ENCODE measurements at regions not wholly inside any gene's neighbourhood (a gene's known extent, or its start where the extent isn't known, plus 50 kb on each side); places are given as distances from the start of the nearest gene placed in this dataset.

DNA sequence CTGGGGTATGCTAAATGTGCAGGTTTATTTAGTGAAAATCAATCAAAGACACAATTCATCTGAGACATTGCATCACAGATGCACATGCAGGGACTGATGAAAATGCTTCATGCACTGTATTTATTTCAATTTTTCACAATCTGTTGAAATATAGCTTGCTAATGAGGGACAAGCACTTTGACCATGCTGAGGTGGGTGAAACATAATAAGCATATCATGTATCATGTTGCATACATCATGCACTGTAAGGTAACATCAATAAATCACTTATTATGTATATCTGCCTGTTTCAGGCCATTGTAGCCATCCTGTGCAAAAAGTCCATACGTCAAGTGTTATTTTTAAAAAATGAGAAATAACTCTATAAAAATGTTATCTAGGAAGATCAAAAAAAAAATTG, 426.9 kb upstream of the PCDH15 start:
- in situ Hi-C loops (cut with MboI; ENCODE audit: low sequenced_read_pairs), result no loop called here
- DNase-seq (ENCODE audit: low spot score in 2 of 2), result no peak
- Histone ChIP-seq H3K4me3 (no peak overlapping the region), H3K9me3 (no peaks in the 10 kb centered on the region), H3K4me1 (no peaks in the 10 kb centered on the region), H3K27me3 (ENCODE audit: low read depth) (no peaks in the 10 kb centered on the region), H3K36me3 (replicated peaks) (no peaks in the 10 kb centered on the region)

DNA sequence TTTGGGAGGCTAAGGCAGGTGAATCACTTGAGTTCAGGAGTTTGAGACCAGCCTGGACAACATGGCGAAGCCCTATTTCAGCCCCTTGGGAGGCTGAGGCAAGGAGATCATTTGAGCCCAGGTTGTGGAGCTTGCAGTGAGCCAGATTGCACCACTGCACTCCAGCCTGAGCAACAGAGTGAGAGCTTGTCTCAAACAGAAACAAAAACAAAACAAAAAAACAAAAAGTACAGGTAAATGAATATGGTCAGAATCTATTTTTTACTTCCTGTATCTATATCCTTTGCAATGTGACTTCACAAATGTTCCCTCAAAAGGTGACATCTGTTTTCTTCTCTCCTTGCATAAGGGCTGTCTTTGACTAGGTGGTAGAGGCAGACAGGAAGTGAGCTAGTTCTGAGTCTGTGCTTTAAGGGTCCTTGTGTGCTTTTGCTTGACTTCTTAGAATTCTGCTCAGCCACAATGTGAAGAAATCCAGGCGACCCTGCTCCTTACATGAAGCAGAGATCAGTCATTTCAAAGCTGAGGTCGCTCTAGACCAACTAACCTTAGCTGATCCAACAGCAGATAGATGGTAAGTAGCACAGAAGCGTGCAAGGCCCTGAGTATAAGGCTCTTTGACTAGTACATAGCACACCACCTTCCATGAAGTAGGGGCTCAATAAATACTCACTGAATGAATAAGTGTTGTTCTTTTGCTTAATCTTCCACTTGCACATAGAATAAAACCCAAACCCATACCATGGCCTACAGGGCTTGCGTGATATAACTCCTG, 423.2 kb upstream of the PCDH15 start:
- in situ Hi-C loops (cut with MboI; ENCODE audit: low sequenced_read_pairs), result no loop called here
- Histone ChIP-seq H3K27me3 (ENCODE audit: low read depth) (no peaks in the 10 kb centered on the region), H3K9me3 (no peaks in the 10 kb centered on the region), H3K4me3 (no peak overlapping the region), H3K4me1 (no peaks in the 10 kb centered on the region), H3K36me3 (replicated peaks) (no peaks in the 10 kb centered on the region)
- no peak for DNase-seq (ENCODE audit: low spot score in 2 of 2)

DNA sequence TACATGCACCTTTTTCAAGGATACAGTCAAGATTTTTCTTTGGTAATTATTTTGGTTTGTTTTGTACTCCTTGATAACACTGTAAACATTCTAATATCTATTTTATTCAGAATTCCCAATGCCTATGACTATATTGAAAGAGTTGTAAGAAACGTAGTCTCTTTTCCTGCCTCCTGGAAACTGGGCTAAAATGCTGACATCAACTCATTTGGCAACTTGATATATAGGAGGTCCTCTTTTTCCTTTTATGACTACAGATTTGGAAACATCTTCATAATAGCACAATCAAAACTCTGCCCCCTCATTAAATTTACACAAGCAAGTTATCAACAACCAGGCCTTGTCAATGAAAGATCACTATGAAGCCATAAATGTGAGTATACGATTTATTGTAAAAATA, 422.3 kb upstream of the PCDH15 start:
- no peaks in the 10 kb centered on the region for H3K4me1 ChIP-seq
- H3K9me3 ChIP-seq, result no peaks in the 10 kb centered on the region
- in situ Hi-C loops (cut with MboI; ENCODE audit: low sequenced_read_pairs), result no loop called here
- H3K36me3 ChIP-seq (replicated peaks), result no peaks in the 10 kb centered on the region
- H3K27me3 ChIP-seq (ENCODE audit: low read depth), result no peaks in the 10 kb centered on the region
- no peak overlapping the region for H3K4me3 ChIP-seq
- no peak for DNase-seq (ENCODE audit: low spot score in 2 of 2)

DNA sequence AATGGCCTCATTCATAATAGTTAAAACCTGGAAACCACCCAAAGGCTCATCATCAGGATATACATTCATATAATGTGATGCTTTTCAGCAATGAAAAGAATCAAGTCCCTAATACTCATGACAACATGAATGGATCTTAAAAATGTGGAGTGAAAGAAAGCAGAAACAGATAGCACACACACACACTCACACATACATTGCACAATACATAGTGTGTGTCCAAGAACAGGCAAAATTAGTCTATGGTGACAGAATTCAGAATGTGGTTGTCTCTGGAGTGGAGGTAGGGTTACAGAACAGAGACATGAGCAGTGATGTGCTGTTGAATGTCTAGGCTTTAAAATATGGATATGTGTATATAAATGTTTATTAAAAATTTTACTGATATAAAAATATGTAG, 419.9 kb upstream of the PCDH15 start:
- in situ Hi-C loops (cut with MboI; ENCODE audit: low sequenced_read_pairs), result no loop called here
- no peak for DNase-seq (ENCODE audit: low spot score in 2 of 2)
- H3K9me3 ChIP-seq, result no peaks in the 10 kb centered on the region
- H3K27me3 ChIP-seq (ENCODE audit: low read depth), result no peaks in the 10 kb centered on the region
- no peaks in the 10 kb centered on the region for H3K36me3 ChIP-seq (replicated peaks)
- no peak overlapping the region for H3K4me3 ChIP-seq
- H3K4me1 ChIP-seq, result no peaks in the 10 kb centered on the region

DNA sequence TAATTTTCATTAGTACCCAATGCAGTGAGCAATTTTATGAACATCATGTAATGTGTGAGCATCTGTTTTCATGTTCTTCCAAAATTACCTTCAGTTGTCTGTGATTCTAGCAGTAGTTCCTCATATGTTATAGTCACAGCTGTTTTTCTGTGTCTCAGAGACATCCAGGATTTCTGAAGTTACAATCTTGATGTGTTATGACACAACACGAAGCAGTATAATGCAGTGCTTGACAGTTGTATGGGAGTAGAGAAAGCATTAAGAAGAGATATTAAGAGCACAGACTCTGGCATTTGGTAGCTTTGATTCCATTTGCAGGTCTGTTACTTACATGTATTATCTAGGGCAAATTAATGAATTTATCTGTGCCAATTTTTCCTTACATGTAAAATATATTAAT, 414.7 kb upstream of the PCDH15 start:
- H3K27me3 ChIP-seq (ENCODE audit: low read depth), result no peaks in the 10 kb centered on the region; the same call in 1 of the 2 replicates
- no peak overlapping the region for H3K4me3 ChIP-seq
- H3K4me1 ChIP-seq, result no peaks in the 10 kb centered on the region
- H3K9me3 ChIP-seq, result no peaks in the 10 kb centered on the region
- in situ Hi-C loops (cut with MboI; ENCODE audit: low sequenced_read_pairs), result no loop called here
- DNase-seq (ENCODE audit: low spot score in 2 of 2), result no peak
- no peaks in the 10 kb centered on the region for H3K36me3 ChIP-seq (replicated peaks)

DNA sequence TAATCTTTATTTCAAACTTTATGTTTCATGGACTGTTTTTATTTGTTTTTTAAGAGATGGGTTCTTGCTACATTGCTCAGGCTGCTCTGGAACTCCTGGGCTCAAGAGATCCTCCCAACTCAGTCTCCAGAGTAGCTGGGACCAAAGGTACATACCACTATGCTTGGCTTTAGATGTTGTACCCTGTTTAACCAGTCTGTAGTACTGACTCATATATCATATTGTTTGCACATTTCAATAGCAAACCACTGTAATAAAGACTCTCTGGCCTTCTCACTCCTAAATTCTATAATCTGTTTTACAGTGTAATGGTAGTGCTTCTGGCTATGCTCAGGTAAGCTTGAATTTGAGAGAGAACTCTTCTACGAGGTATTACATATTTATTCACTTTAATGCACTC, 413.6 kb upstream of the PCDH15 start:
- Histone ChIP-seq H3K4me3 (no peak overlapping the region), H3K9me3 (no peaks in the 10 kb centered on the region), H3K36me3 (replicated peaks) (no peaks in the 10 kb centered on the region), H3K4me1 (no peaks in the 10 kb centered on the region), H3K27me3 (ENCODE audit: low read depth) (no peaks in the 10 kb centered on the region; the same call in 1 of the 2 replicates)
- in situ Hi-C loops (cut with MboI; ENCODE audit: low sequenced_read_pairs), result no loop called here
- DNase-seq (ENCODE audit: low spot score in 2 of 2), result no peak

DNA sequence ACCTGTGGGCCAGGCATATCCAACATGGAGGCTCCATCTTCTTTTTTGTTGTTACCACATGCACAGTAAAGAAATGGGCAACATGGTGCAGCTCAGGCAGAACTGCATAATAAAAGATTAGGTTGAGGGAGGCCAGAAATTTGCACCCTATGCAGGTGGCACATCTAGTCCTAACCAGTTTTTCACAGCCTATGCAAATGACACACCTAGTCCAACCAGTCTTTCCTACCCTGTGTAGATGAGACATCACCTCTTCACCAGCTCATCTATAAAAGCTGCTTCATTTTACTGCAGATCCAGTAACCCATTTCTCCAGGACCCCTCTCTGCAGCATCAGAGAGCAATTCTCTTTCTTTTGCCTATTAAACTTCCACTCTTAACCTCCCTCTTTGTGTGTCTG, 411.0 kb upstream of the PCDH15 start:
- H3K27me3 ChIP-seq (ENCODE audit: low read depth), result no peaks in the 10 kb centered on the region; the same call in 1 of the 2 replicates
- in situ Hi-C loops (cut with MboI; ENCODE audit: low sequenced_read_pairs), result no loop called here
- H3K9me3 ChIP-seq, result no peaks in the 10 kb centered on the region

DNA sequence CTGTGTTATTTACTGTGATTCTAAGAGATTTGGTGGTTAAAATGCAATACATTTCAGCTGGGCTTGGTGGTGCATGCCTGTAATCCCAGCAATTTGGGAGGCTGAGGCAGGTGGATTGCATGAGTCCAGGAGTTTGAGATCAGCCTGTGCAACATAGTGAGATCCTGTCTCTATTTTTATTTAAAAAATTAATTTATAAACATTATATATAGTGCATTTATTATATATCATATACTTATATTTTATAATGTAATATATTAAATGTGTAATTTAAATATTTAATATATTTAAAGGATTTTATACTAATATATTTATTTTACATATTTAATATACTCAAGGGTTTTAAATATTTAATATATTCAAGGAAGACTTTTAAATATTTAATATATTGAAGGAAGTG, 402.8 kb upstream of the PCDH15 start:
- in situ Hi-C loops (cut with MboI; ENCODE audit: low sequenced_read_pairs), result no loop called here
- H3K9me3 ChIP-seq, result no peaks in the 10 kb centered on the region
- H3K4me1 ChIP-seq, result no peaks in the 10 kb centered on the region
- no peak for DNase-seq (ENCODE audit: low spot score in 2 of 2)
- no peaks in the 10 kb centered on the region for H3K27me3 ChIP-seq (ENCODE audit: low read depth)
- H3K4me3 ChIP-seq, result no peak overlapping the region
- H3K36me3 ChIP-seq (replicated peaks), result no peaks in the 10 kb centered on the region

More for the DNA sequence above, 411.0 kb upstream of the PCDH15 start:
- Histone ChIP-seq H3K4me1 (no peaks in the 10 kb centered on the region), H3K4me3 (no peak overlapping the region), H3K36me3 (replicated peaks) (no peaks in the 10 kb centered on the region)
- DNase-seq (ENCODE audit: low spot score in 2 of 2), result no peak

DNA sequence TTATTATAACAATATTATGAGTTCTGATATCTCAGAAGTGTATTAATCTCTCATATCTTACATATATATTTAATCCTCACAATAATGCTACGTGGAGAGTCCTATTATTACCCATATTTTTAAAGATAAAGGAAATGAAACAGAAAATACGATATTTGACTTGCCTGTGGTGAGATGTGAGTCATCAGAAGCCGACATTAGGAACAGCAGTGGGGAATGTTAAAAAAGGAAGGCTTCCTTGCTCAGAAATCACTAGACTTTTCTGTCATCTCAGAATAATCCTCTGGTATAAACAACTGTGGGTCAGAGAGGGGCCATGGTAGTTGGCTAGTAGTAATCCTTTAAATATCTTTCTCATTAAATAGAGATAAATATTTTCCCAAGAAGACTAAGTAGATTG, 402.3 kb upstream of the PCDH15 start:
- H3K27me3 ChIP-seq (ENCODE audit: low read depth), result no peaks in the 10 kb centered on the region
- H3K36me3 ChIP-seq (replicated peaks), result no peaks in the 10 kb centered on the region
- H3K9me3 ChIP-seq, result no peaks in the 10 kb centered on the region
- no peak for DNase-seq (ENCODE audit: low spot score in 2 of 2)
- no peak overlapping the region for H3K4me3 ChIP-seq
- no peaks in the 10 kb centered on the region for H3K4me1 ChIP-seq
- in situ Hi-C loops (cut with MboI; ENCODE audit: low sequenced_read_pairs), result no loop called here

DNA sequence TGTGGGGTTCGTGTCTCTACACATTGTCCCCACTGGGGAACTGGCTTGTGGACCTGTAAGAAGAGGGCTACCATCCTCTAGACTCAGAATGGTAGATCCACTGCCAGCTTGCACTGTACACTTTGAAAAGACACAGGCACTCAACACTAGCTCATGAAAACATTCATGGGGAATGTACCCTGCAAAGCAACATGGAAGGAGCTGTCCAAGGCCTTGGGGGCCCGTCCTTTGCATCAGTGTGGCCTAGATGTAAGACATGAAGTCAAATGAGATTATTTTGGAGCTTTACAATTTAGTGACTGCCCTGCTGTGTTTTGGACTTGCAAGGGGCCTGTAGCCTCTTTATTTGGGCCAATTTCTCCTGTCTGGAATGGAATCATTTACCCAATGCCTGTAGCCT, 399.0 kb upstream of the PCDH15 start:
- Histone ChIP-seq H3K4me1 (no peaks in the 10 kb centered on the region), H3K36me3 (replicated peaks) (no peaks in the 10 kb centered on the region), H3K27me3 (ENCODE audit: low read depth) (no peaks in the 10 kb centered on the region), H3K4me3 (no peak overlapping the region), H3K9me3 (no peaks in the 10 kb centered on the region)
- no peak for DNase-seq (ENCODE audit: low spot score in 2 of 2)
- in situ Hi-C loops (cut with MboI; ENCODE audit: low sequenced_read_pairs), result no loop called here

DNA sequence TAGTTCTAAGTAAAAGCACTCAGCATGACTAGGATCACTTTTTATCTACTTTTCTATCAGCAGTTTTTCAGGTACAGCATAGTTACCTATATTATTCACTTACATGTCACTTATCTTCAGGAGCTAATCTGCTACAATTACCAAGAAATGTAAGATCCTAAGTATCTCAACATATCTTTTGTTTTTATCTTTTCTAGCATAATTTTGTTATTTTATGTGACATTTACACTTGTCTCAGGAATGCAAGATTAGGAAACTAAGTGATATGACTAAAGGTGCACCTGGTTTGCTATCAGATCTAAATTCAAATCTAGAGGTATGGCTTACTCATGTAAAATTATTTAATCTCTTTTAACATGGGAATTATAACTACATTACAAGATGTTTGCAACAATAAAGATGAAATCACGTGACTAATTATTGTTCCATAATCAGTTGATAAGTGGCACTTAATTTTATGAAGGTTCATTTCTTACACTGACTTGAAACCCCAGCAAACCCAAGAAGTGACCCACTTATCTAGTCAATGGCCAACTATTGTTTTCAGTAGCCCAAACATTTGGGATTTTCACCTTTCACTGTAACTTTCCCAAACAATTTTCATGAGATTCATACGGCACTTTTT, 390.3 kb upstream of the PCDH15 start:
- Histone ChIP-seq H3K27me3 (ENCODE audit: low read depth) (no peaks in the 10 kb centered on the region), H3K36me3 (replicated peaks) (no peaks in the 10 kb centered on the region)

DNA sequence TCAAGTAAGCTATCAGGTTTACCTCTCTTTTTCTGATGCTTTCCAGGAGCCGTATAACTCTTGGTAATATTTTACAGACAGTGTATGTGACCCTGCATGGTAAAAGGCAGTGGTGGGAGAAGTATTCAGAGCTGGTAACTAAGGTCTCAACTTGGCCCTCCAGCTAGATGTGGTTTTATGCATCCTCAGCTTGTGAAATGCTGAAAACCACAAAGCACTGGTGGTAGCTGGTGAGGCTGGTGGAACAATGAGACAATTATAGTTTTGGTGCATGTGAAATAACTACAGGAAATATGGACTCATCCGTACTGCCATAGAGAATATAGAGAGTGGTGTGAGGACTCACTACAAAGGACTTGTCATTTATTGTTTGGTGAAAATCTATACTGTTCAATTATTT, 383.0 kb upstream of the PCDH15 start:
- H3K9me3 ChIP-seq, result no peaks in the 10 kb centered on the region
- in situ Hi-C loops (cut with MboI; ENCODE audit: low sequenced_read_pairs), result no loop called here
- H3K4me3 ChIP-seq, result no peak overlapping the region
- no peaks in the 10 kb centered on the region for H3K36me3 ChIP-seq (replicated peaks)
- no peaks in the 10 kb centered on the region for H3K27me3 ChIP-seq (ENCODE audit: low read depth)
- no peaks in the 10 kb centered on the region for H3K4me1 ChIP-seq
- DNase-seq (ENCODE audit: low spot score in 2 of 2), result no peak

More for the DNA sequence above, 390.3 kb upstream of the PCDH15 start:
- in situ Hi-C loops (cut with MboI; ENCODE audit: low sequenced_read_pairs), result no loop called here
- Histone ChIP-seq H3K4me3 (no peak overlapping the region), H3K4me1 (no peaks in the 10 kb centered on the region), H3K9me3 (no peaks in the 10 kb centered on the region)
- DNase-seq (ENCODE audit: low spot score in 2 of 2), result no peak

DNA sequence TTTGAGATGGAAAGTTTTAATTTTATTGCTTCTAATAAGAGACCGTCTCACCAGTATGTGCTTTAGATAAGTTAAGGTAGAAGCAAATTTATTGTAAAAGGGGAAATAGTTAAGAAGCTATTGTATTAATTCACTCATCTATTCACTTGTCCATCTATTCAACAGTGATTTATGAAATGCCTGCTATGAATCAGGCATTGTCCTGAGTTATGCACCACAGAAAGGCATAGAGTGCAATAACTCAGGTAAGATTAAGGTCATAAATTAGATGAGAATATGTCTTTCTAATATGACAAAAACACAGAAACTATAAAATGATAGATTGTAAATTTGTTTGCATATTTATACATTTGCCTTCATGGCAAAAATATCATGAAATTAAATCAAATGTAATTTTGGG, 379.3 kb upstream of the PCDH15 start:
- Histone ChIP-seq H3K9me3 (no peaks in the 10 kb centered on the region), H3K4me1 (no peaks in the 10 kb centered on the region), H3K4me3 (no peak overlapping the region), H3K36me3 (replicated peaks) (no peaks in the 10 kb centered on the region), H3K27me3 (ENCODE audit: low read depth) (no peaks in the 10 kb centered on the region)
- no peak for DNase-seq (ENCODE audit: low spot score in 2 of 2)
- in situ Hi-C loops (cut with MboI; ENCODE audit: low sequenced_read_pairs), result no loop called here

DNA sequence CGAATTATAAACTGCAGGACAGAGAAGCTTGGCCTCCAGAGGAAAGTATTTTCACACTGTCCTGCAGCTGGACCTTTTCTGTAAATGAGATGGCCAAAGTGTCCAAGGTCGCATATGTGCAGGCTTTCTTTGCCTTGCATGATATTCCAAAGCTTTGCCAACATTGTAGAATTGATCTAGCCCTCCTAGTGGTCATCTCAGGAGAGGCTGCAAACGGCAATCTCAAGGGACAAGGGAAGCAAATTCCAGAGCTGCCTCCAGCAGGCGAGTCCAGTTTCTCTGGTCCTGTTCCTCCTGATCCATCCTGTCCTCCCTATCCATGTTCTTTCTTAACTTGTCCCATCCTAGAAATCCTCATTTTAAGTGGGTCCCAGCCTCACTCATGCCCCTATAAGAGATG, 373.4 kb upstream of the PCDH15 start:
- no peak overlapping the region for H3K4me3 ChIP-seq
- H3K4me1 ChIP-seq, result peaks cover 14% of the 10 kb centered on the region
- no peaks in the 10 kb centered on the region for H3K27me3 ChIP-seq (ENCODE audit: low read depth)
- H3K36me3 ChIP-seq (replicated peaks), result no peaks in the 10 kb centered on the region
- no peaks in the 10 kb centered on the region for H3K9me3 ChIP-seq
- in situ Hi-C loops (cut with MboI; ENCODE audit: low sequenced_read_pairs), result no loop called here
- peak in 1 of 2 experiments; percentile 10 for DNase-seq (ENCODE audit: low spot score in 2 of 2)
